CD14-positive monocyte (primary cell): ENCODE measurements at regions not wholly inside any gene's neighbourhood (a gene's known extent, or its start where the extent isn't known, plus 50 kb on each side); places are given as distances from the start of the nearest gene placed in this dataset.

Source experiments
- DNase-seq, 3 donors: peaks; one replicate each; pipeline ENCODE4 v3.0.0-alpha.2; 2011 to 2022
- H2AFZ ChIP-seq: 2 replicates; pipeline ENCODE4 v1.6.0; 2012; ENCODE audit warnings: mild to moderate bottlenecking, low read depth, low read length, inconsistent platforms; ENCODE audit not compliant: insufficient read depth, poor library complexity, severe bottlenecking
- H3K27ac ChIP-seq, 2 donors: 1 replicate in 1 of 2; 2 replicates in 1 of 2; pipeline ENCODE4 v1.5.1; 2012 to 2013; ENCODE audit warnings: low read length in 2 of 2, control low read depth in 1 of 2, inconsistent platforms in 1 of 2, low read depth in 1 of 2, mild to moderate bottlenecking in 1 of 2
- H3K27me3 ChIP-seq, 2 donors: one replicate each; pipeline versions ENCODE4 v1.6.0 to v1.6.1; 2011 to 2013; ENCODE audit warnings: low read length in 2 of 2; ENCODE audit not compliant: control insufficient read depth in 2 of 2, insufficient read depth in 2 of 2
- H3K36me3 ChIP-seq, 2 donors: replicated peaks in 1 of 2; 1 replicate in 1 of 2; 2 replicates in 1 of 2; pipeline versions ENCODE4 v1.5.1 to v1.6.1; 2012 to 2013; ENCODE audit warnings: low read length in 2 of 2, control low read depth in 1 of 2, inconsistent platforms in 1 of 2, mild to moderate bottlenecking in 1 of 2; ENCODE audit not compliant: insufficient read depth in 2 of 2, control insufficient read depth in 1 of 2
- H3K4me1 ChIP-seq, 2 donors: 1 replicate in 1 of 2; 2 replicates in 1 of 2; pipeline versions ENCODE4 v1.5.1 to v1.6.1; 2012 to 2013; ENCODE audit warnings: low read length in 2 of 2, control low read depth in 1 of 2, inconsistent platforms in 1 of 2, mild to moderate bottlenecking in 1 of 2, moderate library complexity in 1 of 2; ENCODE audit not compliant: insufficient read depth in 2 of 2, control insufficient read depth in 1 of 2
- H3K4me2 ChIP-seq: replicated peaks from 2 replicates; pipeline ENCODE3; 2012; ENCODE audit warnings: low read length, moderate library complexity, mild to moderate bottlenecking; ENCODE audit not compliant: poor library complexity, severe bottlenecking; ENCODE audit errors: extremely low read depth
- H3K4me3 ChIP-seq, 3 experiments: fragments of 200-600 bp in 1 of 3; sonication (generic) in 1 of 3; replicated peaks in 1 of 3; 1 replicate in 2 of 3; 2 replicates in 1 of 3; pipeline ENCODE4 v1.5.1; 2011 to 2013; ENCODE audit warnings: low read length in 3 of 3, mild to moderate bottlenecking in 3 of 3, control low read depth in 2 of 3, low read depth in 2 of 3, inconsistent platforms in 1 of 3, moderate library complexity in 1 of 3
- H3K79me2 ChIP-seq: 2 replicates; pipeline ENCODE4 v1.6.0; 2012; ENCODE audit warnings: mild to moderate bottlenecking, control low read depth, inconsistent platforms, low read length, moderate library complexity; ENCODE audit not compliant: insufficient read depth
- H3K9ac ChIP-seq: 2 replicates; pipeline ENCODE4 v1.6.0; 2017; ENCODE audit warnings: low read length, mild to moderate bottlenecking; ENCODE audit not compliant: insufficient read depth, poor library complexity, severe bottlenecking
- H3K9me3 ChIP-seq, 2 donors: replicated peaks in 1 of 2; 1 replicate in 1 of 2; 2 replicates in 1 of 2; pipeline versions ENCODE4 v1.5.1 to v1.6.1; 2012 to 2013; ENCODE audit warnings: low read length in 2 of 2, control low read depth in 1 of 2; ENCODE audit not compliant: control insufficient read depth in 1 of 2, insufficient read depth in 1 of 2
- H4K20me1 ChIP-seq: 2 replicates; pipeline ENCODE4 v1.6.0; 2012; ENCODE audit warnings: mild to moderate bottlenecking, low read length, control low read depth, moderate library complexity; ENCODE audit not compliant: insufficient read depth
- H3K27ac Mint-ChIP-seq, 7 donors: one replicate each; pipeline ENCODE4 v1.8.0; 2020; ENCODE audit warnings: mild to moderate bottlenecking in 7 of 7, mixed read lengths in 7 of 7, moderate library complexity in 6 of 7, inconsistent platforms in 2 of 7
- H3K27me3 Mint-ChIP-seq, 3 donors: one replicate each; pipeline ENCODE4 v1.8.0; 2021 to 2022; ENCODE audit warnings: low read depth in 3 of 3, mild to moderate bottlenecking in 3 of 3, mixed read lengths in 3 of 3, moderate library complexity in 3 of 3, inconsistent platforms in 1 of 3
- H3K36me3 Mint-ChIP-seq, 2 donors: one replicate each; pipeline ENCODE4 v1.8.0; 2020; ENCODE audit warnings: mixed read lengths in 2 of 2, inconsistent platforms in 1 of 2, mild to moderate bottlenecking in 1 of 2
- H3K4me1 Mint-ChIP-seq: one replicate; pipeline ENCODE4 v1.8.0; 2020; ENCODE audit warnings: mild to moderate bottlenecking, mixed read lengths
- H3K4me3 Mint-ChIP-seq, 2 donors: one replicate each; pipeline ENCODE4 v1.8.0; 2020; ENCODE audit warnings: mild to moderate bottlenecking in 2 of 2, mixed read lengths in 2 of 2, moderate library complexity in 1 of 2
- H3K9me3 Mint-ChIP-seq, 7 donors: one replicate each; pipeline ENCODE4 v1.8.0; 2020 to 2022; ENCODE audit warnings: mixed read lengths in 7 of 7, mild to moderate bottlenecking in 6 of 7, moderate library complexity in 6 of 7, inconsistent platforms in 2 of 7
- CTCF ChIP-seq: fragments of 200-600 bp; IDR thresholded peaks from one replicate; pipeline ENCODE4 v1.8.0; 2022; ENCODE audit warnings: antibody characterized with exemption, mild to moderate bottlenecking
- WGBS: methylation state at CpG from one replicate; pipeline ENCODE4 v1.1.5; 2013; ENCODE audit warnings: missing lambda C conversion rate; ENCODE audit not compliant: insufficient coverage; 5-methylcytosine and 5-hydroxymethylcytosine counted together
- intact Hi-C, 2 donors: fragments of 100-400 bp; cut with micrococcal nuclease; formaldehyde crosslinking; loops; one replicate each; pipeline versions ENCODE4 v1.15.0 to v1.15.1; 2023

GRCh38 chr4:144565527-144566195, 80.3 kb upstream of the HHIP start:
- no peak overlapping the region for H3K4me3 ChIP-seq
- intact Hi-C loops, result no loop called here
- Mint-ChIP-seq H3K4me1 (peaks cover 7% of the 10 kb centered on the region), H3K27ac (no peak overlapping the region), H3K27me3 (peaks cover 2 to 6% (median 3%) of the 10 kb centered on the region in 3 donors), H3K36me3 (no peaks in the 10 kb centered on the region), H3K9me3 (peaks cover 0 to 6% (median 0%) of the 10 kb centered on the region in 7 donors), H3K4me3 (no peak overlapping the region)
- H3K36me3 ChIP-seq, result no peaks in the 10 kb centered on the region
- no peak overlapping the region for H2AFZ ChIP-seq
- H3K4me2 ChIP-seq, result no peak overlapping the region
- H3K4me1 ChIP-seq, result no peaks in the 10 kb centered on the region
- H3K9ac ChIP-seq, result no peak overlapping the region
- no peak overlapping the region for H3K27ac ChIP-seq
- WGBS, result no CpG with 5 or more reads among the region's 4 CpGs
- no peaks in the 10 kb centered on the region for H3K27me3 ChIP-seq
- no peak for TF ChIP-seq CTCF
- no peak for DNase-seq
- H3K79me2 ChIP-seq, result no peaks in the 10 kb centered on the region
- H3K9me3 ChIP-seq, result no peaks in the 10 kb centered on the region
- H4K20me1 ChIP-seq, result no peaks in the 10 kb centered on the region

GRCh38 chr4:144572660-144573059, 73.3 kb upstream of the HHIP start:
- no peaks in the 10 kb centered on the region for H3K36me3 Mint-ChIP-seq
- no peak for DNase-seq
- no peaks in the 10 kb centered on the region for H3K79me2 ChIP-seq
- no peak overlapping the region for H3K4me2 ChIP-seq
- H2AFZ ChIP-seq, result no peak overlapping the region
- no peaks in the 10 kb centered on the region for H3K36me3 ChIP-seq
- intact Hi-C loops, result no loop called here
- no peaks in the 10 kb centered on the region for H3K9me3 ChIP-seq
- H3K4me3 ChIP-seq, result no peak overlapping the region
- H4K20me1 ChIP-seq, result no peaks in the 10 kb centered on the region
- H3K27ac Mint-ChIP-seq, result no peak overlapping the region
- H3K4me1 ChIP-seq, result no peaks in the 10 kb centered on the region
- H3K27ac ChIP-seq, result no peak overlapping the region
- no peak for TF ChIP-seq CTCF
- 84% methylated on average over 4 of the region's 7 CpGs for WGBS
- no peak overlapping the region for H3K9ac ChIP-seq
- H3K27me3 Mint-ChIP-seq, result peaks cover 0 to 2% (median 2%) of the 10 kb centered on the region in 3 donors
- H3K9me3 Mint-ChIP-seq, result peaks cover 0 to 1% (median 0%) of the 10 kb centered on the region in 7 donors
- no peaks in the 10 kb centered on the region for H3K4me1 Mint-ChIP-seq
- no peaks in the 10 kb centered on the region for H3K27me3 ChIP-seq
- H3K4me3 Mint-ChIP-seq, result no peak overlapping the region
